ENCODE measurements at regions not wholly inside any gene's neighbourhood (a gene's known extent, or its start where the extent isn't known, plus 50 kb on each side); places are given as distances from the start of the nearest gene placed in this dataset.

DNA sequence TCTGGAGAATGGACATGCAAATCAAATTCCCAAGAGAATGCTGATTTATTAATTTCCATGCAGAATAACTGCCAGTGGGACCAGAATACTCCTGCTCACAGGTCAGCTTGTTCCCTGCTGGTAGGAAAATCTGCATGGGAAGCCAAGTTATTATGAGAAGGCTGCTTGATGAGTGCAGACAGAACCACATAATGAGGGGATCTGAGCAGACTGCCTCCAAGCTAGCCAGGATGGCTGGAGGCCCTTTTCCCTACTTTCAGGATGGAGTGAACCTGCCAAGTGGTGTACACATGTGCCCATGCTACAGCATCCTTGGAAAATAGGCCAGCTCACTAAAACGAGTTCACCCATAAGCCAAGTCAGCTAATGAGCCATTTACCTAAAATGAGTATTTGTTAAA is 55.2 kb upstream of the ZBED5 start:
- H3K4me3 ChIP-seq (ENCODE audit: low read length): no peak overlapping the region
- TF ChIP-seq, protein P1, sequence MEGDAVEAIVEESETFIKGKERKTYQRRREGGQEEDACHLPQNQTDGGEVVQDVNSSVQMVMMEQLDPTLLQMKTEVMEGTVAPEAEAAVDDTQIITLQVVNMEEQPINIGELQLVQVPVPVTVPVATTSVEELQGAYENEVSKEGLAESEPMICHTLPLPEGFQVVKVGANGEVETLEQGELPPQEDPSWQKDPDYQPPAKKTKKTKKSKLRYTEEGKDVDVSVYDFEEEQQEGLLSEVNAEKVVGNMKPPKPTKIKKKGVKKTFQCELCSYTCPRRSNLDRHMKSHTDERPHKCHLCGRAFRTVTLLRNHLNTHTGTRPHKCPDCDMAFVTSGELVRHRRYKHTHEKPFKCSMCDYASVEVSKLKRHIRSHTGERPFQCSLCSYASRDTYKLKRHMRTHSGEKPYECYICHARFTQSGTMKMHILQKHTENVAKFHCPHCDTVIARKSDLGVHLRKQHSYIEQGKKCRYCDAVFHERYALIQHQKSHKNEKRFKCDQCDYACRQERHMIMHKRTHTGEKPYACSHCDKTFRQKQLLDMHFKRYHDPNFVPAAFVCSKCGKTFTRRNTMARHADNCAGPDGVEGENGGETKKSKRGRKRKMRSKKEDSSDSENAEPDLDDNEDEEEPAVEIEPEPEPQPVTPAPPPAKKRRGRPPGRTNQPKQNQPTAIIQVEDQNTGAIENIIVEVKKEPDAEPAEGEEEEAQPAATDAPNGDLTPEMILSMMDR (IDR thresholded peaks at IDR 0.05; ENCODE audit: insufficient read depth, low read depth, low read length, missing control alignments): no peak
- no peak for DNase-seq (ENCODE audit: low read depth)

DNA sequence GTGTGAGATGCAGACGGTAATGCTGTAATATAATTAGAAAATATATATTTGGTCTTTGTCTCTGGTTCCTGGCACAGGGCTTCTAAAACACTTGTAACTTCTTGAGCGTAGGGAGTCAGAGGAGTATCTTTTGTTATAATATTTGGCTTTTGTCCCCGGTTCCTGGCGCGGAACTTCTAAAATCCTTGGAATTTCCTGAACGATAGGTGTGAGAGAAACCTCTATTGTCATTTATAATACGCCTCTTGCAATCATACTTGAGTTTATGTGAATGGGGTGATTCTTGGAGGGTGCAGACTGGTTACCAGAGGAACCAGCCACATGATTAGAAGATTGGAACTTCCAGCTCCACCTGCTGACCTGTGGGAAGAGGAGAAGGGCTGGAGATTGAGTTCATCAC is 54.1 kb upstream of the ZBED5 start:
- TF ChIP-seq, protein P1 (IDR thresholded peaks at IDR 0.05; ENCODE audit: insufficient read depth, low read depth, low read length, missing control alignments): no peak
- DNase-seq (ENCODE audit: low read depth): no peak
- H3K4me3 ChIP-seq (ENCODE audit: low read length): no peak overlapping the region

DNA sequence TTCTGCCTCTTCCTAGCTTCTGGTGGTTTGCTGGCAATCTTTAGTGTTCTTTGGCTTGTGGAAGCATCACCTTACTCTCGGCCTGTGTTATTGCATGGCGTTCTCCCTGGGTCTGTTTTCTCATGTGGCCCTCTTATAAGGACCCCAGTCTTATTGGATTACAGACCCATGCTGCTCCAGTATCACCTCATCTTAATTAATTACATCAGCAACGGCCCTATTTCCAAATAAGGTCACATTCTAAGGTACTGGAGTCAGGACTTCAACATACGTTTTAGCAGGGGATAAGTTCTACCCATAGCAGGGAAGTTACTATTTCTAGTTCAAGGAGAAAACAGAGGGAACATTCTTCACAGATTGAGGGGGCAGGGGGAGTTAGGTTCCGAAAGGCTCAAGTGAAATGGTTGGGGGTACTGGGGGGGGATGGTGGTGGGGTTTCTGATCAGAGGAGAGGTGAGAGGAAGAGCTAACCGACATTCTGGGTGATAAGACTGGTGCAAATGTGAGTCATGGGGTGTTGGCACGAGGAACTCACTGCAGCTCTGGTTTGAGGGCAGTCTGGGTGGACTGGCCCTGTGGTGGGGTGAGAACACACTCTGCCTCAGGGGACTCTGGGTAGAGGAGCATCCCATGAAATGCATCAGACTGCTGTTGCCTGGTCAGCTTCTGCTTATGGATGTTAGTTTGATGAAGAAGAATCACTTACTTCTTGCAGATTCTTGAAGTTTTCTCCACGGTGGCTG is 51.5 kb upstream of the ZBED5 start:
- TF ChIP-seq, protein P1 (IDR thresholded peaks at IDR 0.05; ENCODE audit: insufficient read depth, low read depth, low read length, missing control alignments): no peak
- no peak overlapping the region for H3K4me3 ChIP-seq (ENCODE audit: low read length)
- peak; percentile 70 for DNase-seq (ENCODE audit: low read depth)

DNA sequence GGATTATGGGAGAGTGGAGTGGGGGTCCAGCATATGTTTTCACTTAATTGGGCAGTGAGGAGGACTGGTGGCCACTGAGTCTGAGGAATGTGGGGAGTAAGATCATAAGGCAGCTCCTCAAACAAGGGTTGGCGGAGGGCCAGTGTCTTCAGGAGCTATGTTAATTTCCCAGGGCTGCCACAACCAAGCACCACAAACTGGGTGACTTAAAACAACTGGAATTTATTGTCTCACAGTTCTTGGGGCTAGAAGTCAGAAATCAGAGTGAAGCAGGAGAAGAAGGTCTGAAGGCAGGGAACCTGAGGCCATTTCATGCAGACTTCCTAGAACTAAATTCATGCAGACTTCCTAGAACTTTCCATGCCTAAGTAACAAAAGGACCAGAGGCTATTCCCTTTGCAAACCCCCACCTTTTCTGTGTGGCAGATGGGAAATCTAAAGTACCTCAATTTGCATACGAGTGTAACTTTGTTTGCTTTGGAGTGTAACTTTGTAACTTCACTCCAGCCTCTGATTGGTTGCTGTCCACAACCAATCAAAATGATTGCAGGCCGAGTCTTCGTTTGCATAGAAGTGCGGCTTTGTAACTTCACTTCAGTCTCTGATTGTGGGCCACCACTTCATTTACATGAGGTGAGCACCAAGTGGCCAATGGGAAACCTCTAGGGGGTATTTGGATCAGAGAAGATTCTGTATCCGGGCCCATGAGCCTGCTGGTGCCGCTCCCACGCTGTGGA is 50.5 kb upstream of the ZBED5 start:
- H3K4me3 ChIP-seq (ENCODE audit: low read length): no peak overlapping the region

More for the DNA sequence above, 50.5 kb upstream of the ZBED5 start:
- peak; percentile 48 for DNase-seq (ENCODE audit: low read depth)
- TF ChIP-seq, protein P1 (IDR thresholded peaks at IDR 0.05; ENCODE audit: insufficient read depth, low read depth, low read length, missing control alignments): no peak
